Neural progenitor cell (in vitro differentiated cells): ENCODE measurements at regions not wholly inside any gene's neighbourhood (a gene's known extent, or its start where the extent isn't known, plus 50 kb on each side); places are given as distances from the start of the nearest gene placed in this dataset.

ENCODE experiments used
- DNase-seq: peaks from one replicate; pipeline ENCODE4 v3.0.0-alpha.2; 2016; ENCODE audit warnings: low spot score
- H2AFZ ChIP-seq: fragments of 200-600 bp; sonication (generic); replicated peaks from 2 replicates; pipeline ENCODE4 v1.6.1; 2016; ENCODE audit warnings: antibody characterized with exemption
- H3F3A ChIP-seq: fragments of 200-600 bp; sonication (generic); 2 replicates; pipeline ENCODE4 v1.6.1; 2016; ENCODE audit warnings: antibody characterized with exemption, low read depth
- H3K27ac ChIP-seq: fragments of 200-600 bp; sonication (generic); 2 replicates; pipeline ENCODE4 v1.5.1; 2016; ENCODE audit warnings: mild to moderate bottlenecking
- H3K27me3 ChIP-seq: fragments of 200-600 bp; sonication (generic); 2 replicates; pipeline ENCODE4 v1.6.1; 2016; ENCODE audit warnings: mild to moderate bottlenecking, moderate library complexity
- H3K36me3 ChIP-seq: fragments of 200-600 bp; sonication (generic); 2 replicates; pipeline ENCODE4 v1.5.1; 2016
- H3K4me1 ChIP-seq: fragments of 200-600 bp; sonication (generic); 2 replicates; pipeline ENCODE4 v1.6.1; 2016; ENCODE audit warnings: mixed run types
- H3K4me2 ChIP-seq: fragments of 200-600 bp; sonication (generic); 2 replicates; pipeline ENCODE4 v1.6.1; 2016
- H3K4me3 ChIP-seq: fragments of 200-600 bp; sonication (generic); 2 replicates; pipeline ENCODE4 v1.5.1; 2016
- H3K79me2 ChIP-seq: fragments of 200-600 bp; sonication (generic); 2 replicates; pipeline ENCODE4 v1.6.1; 2016; ENCODE audit warnings: low read depth
- H3K9ac ChIP-seq: fragments of 200-600 bp; sonication (generic); 2 replicates; pipeline ENCODE4 v1.6.1; 2016
- H3K9me3 ChIP-seq: fragments of 200-600 bp; sonication (generic); 2 replicates; pipeline ENCODE4 v1.5.1; 2016; ENCODE audit warnings: low read depth
- H4K20me1 ChIP-seq: fragments of 200-600 bp; sonication (generic); 2 replicates; pipeline ENCODE4 v1.6.1; 2016; ENCODE audit warnings: low read depth
- H3K27ac Mint-ChIP-seq: 3 replicates; pipeline ENCODE4 v1.8.0; 2021; ENCODE audit warnings: mixed read lengths
- H3K27me3 Mint-ChIP-seq: 2 replicates; pipeline ENCODE4 v1.8.0; 2022; ENCODE audit warnings: low read depth, mild to moderate bottlenecking, inconsistent platforms, moderate library complexity, mixed read lengths; ENCODE audit not compliant: insufficient read depth
- H3K36me3 Mint-ChIP-seq: 3 replicates; pipeline ENCODE4 v1.8.0; 2021; ENCODE audit warnings: mixed read lengths
- H3K4me1 Mint-ChIP-seq: 3 replicates; pipeline ENCODE4 v1.8.0; 2021; ENCODE audit warnings: mixed read lengths
- H3K4me3 Mint-ChIP-seq: 3 replicates; pipeline ENCODE4 v1.8.0; 2021; ENCODE audit warnings: mild to moderate bottlenecking, moderate library complexity, mixed read lengths
- H3K9me3 Mint-ChIP-seq: 3 replicates; pipeline ENCODE4 v1.8.0; 2020; ENCODE audit warnings: mixed read lengths
- EZH2 ChIP-seq: fragments of 200-600 bp; sonication (generic); IDR thresholded peaks from 2 replicates; pipeline ENCODE4 v1.6.1; 2017; ENCODE audit warnings: antibody characterized with exemption, mild to moderate bottlenecking, moderate library complexity
- EZH2phosphoT487 ChIP-seq: fragments of 200-600 bp; sonication (generic); IDR thresholded peaks from 2 replicates; pipeline ENCODE4 v1.6.1; 2017; ENCODE audit warnings: antibody characterized with exemption
- TF ChIP-seq, protein P1 (sequence below): fragments of 200-600 bp; sonication (generic); IDR thresholded peaks from 2 replicates; pipeline ENCODE4 v1.5.1; 2017; ENCODE audit warnings: antibody characterized with exemption, mild to moderate bottlenecking

DNA sequence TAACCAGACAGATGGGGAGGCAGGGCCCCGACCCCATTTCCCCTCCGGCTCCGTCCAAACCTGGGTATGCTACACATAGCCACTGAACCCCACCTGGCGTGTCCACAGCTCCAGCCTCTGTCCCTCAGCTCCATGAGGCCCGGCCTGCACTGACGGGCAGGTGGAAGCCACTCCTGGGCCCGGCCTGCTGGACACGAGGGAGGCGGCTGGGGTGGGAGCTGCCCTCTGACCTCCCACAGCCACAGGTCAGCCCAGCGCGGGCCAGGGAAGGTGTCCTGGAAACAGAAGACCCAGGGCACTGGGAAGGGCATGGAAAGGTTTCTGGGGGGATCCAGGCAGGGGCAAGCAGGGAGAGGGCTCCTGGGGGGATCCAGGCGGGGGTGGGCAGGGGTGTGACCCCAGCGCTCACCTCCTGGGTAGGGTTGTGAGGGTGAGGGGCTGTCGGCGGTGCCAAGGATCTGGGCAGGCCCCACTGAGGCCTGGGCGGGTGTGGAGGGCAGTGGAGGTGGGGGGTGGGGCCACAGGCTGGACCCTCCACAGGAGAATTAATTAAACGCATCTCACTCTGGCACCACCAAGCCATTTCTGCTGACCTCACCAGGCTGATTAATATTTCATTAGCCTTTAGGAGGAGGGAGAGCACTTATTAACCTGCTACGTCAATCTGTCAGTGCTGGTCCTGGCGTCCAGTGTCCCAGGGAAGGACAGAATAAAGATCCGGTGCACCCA lies 108.9 kb downstream of the UNCX start:
- no peak overlapping the region for H3K27ac ChIP-seq
- H3K4me3 Mint-ChIP-seq, result no peak overlapping the region
- no peaks in the 10 kb centered on the region for H3K9me3 ChIP-seq
- DNase-seq, result no peak
- no peaks in the 10 kb centered on the region for H3K79me2 ChIP-seq
- TF ChIP-seq, protein P1, sequence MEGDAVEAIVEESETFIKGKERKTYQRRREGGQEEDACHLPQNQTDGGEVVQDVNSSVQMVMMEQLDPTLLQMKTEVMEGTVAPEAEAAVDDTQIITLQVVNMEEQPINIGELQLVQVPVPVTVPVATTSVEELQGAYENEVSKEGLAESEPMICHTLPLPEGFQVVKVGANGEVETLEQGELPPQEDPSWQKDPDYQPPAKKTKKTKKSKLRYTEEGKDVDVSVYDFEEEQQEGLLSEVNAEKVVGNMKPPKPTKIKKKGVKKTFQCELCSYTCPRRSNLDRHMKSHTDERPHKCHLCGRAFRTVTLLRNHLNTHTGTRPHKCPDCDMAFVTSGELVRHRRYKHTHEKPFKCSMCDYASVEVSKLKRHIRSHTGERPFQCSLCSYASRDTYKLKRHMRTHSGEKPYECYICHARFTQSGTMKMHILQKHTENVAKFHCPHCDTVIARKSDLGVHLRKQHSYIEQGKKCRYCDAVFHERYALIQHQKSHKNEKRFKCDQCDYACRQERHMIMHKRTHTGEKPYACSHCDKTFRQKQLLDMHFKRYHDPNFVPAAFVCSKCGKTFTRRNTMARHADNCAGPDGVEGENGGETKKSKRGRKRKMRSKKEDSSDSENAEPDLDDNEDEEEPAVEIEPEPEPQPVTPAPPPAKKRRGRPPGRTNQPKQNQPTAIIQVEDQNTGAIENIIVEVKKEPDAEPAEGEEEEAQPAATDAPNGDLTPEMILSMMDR, result no peak
- no peak for TF ChIP-seq EZH2phosphoT487
- TF ChIP-seq EZH2, result no peak
- no peaks in the 10 kb centered on the region for H3K36me3 ChIP-seq
- no peaks in the 10 kb centered on the region for H3F3A ChIP-seq
- H3K4me1 Mint-ChIP-seq, result peaks cover 7% of the 10 kb centered on the region
- no peak overlapping the region for H3K27ac Mint-ChIP-seq
- no peaks in the 10 kb centered on the region for H3K4me1 ChIP-seq
- no peak overlapping the region for H3K4me2 ChIP-seq
- H3K9ac ChIP-seq, result no peak overlapping the region
- peak overlapping the region; percentile 20 for H2AFZ ChIP-seq
- no peaks in the 10 kb centered on the region for H4K20me1 ChIP-seq
- peaks cover 17% of the 10 kb centered on the region for H3K9me3 Mint-ChIP-seq
- H3K27me3 ChIP-seq, result no peaks in the 10 kb centered on the region
- H3K4me3 ChIP-seq, result no peak overlapping the region
- peaks cover 11% of the 10 kb centered on the region for H3K27me3 Mint-ChIP-seq
- no peaks in the 10 kb centered on the region for H3K36me3 Mint-ChIP-seq

DNA sequence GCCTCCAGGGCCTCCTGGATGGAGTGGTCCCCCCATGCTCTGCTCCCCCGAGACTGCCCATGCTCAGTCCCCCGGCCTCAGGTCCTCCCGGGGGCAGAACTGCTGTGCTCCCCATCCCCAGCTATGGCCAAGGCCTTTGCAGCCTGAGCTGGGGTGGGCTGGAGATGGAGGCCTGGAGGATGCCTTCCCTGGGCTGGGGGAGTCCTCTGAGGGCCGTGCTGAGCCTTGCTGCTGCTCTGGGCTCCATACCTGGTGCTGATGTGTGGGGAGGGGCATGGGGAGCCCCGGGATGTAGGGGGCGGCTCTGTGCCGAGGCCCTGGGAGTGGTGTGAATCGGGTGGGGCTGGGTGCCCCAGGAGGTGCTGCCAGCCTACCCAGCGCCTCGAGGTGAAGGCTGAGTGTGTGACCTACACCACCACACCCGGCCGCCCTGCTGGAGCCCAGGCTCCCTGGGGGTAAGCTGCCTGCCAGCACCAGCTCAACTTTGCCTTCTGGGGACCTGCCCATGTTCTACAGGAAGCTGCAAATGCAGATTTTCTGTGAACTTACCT lies 109.5 kb downstream of the UNCX start:
- Histone ChIP-seq H3K27ac (no peak overlapping the region), H3K27me3 (no peaks in the 10 kb centered on the region)
- no peak overlapping the region for H3K27ac Mint-ChIP-seq

DNA sequence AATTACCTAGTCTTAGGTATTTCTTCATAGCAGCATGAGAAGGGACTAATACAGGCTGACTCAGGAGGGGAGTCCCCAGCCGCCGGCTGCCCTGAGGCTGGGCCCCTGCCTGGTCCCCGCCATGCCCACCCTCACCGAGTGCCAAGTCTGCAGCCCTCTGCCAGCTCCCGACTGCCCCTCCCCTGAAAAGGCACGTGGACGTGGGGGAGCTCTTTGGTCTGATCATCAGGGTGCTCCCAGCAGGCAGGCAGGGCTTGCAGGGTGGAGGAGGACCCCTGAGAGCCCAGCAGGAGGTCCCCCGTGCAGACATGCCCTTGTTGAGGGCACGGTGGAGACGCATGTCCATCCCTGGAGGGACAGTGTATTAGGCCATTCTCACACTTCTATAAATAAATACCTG lies 110.9 kb downstream of the UNCX start:
- no peak overlapping the region for H2AFZ ChIP-seq
- DNase-seq, result no peak
- no peaks in the 10 kb centered on the region for H4K20me1 ChIP-seq
- no peaks in the 10 kb centered on the region for H3K36me3 ChIP-seq
- H3K27ac ChIP-seq, result no peak overlapping the region
- H3K27me3 Mint-ChIP-seq, result peaks cover 11% of the 10 kb centered on the region
- TF ChIP-seq, protein P1, result no peak
- no peak for TF ChIP-seq EZH2
- no peak for TF ChIP-seq EZH2phosphoT487
- H3K4me1 ChIP-seq, result peaks cover 2% of the 10 kb centered on the region
- no peak overlapping the region for H3K9ac ChIP-seq
- no peaks in the 10 kb centered on the region for H3F3A ChIP-seq
- no peaks in the 10 kb centered on the region for H3K9me3 ChIP-seq
- H3K4me2 ChIP-seq, result no peak overlapping the region
- no peak overlapping the region for H3K4me3 Mint-ChIP-seq
- H3K27ac Mint-ChIP-seq, result no peak overlapping the region
- H3K4me1 Mint-ChIP-seq, result peaks cover 9% of the 10 kb centered on the region
- H3K9me3 Mint-ChIP-seq, result peaks cover 5% of the 10 kb centered on the region
- H3K36me3 Mint-ChIP-seq, result no peaks in the 10 kb centered on the region
- no peak overlapping the region for H3K4me3 ChIP-seq
- no peaks in the 10 kb centered on the region for H3K27me3 ChIP-seq
- no peaks in the 10 kb centered on the region for H3K79me2 ChIP-seq

More for the DNA sequence above, 109.5 kb downstream of the UNCX start:
- no peaks in the 10 kb centered on the region for H3K9me3 ChIP-seq
- Mint-ChIP-seq H3K4me3 (no peak overlapping the region), H3K27me3 (peaks cover 11% of the 10 kb centered on the region), H3K36me3 (no peaks in the 10 kb centered on the region), H3K9me3 (peaks cover 12% of the 10 kb centered on the region), H3K4me1 (peaks cover 7% of the 10 kb centered on the region)
- H3K36me3 ChIP-seq, result no peaks in the 10 kb centered on the region
- no peak overlapping the region for H3K4me2 ChIP-seq
- no peak overlapping the region for H2AFZ ChIP-seq
- H3K4me3 ChIP-seq, result no peak overlapping the region
- H4K20me1 ChIP-seq, result no peaks in the 10 kb centered on the region
- H3K9ac ChIP-seq, result no peak overlapping the region
- no peaks in the 10 kb centered on the region for H3K4me1 ChIP-seq
- TF ChIP-seq EZH2, result no peak
- TF ChIP-seq, protein P1, result no peak
- no peak for TF ChIP-seq EZH2phosphoT487
- no peaks in the 10 kb centered on the region for H3K79me2 ChIP-seq
- no peaks in the 10 kb centered on the region for H3F3A ChIP-seq
- no peak for DNase-seq
